ENCODE measurements at regions not wholly inside any gene's neighbourhood (a gene's known extent, or its start where the extent isn't known, plus 50 kb on each side); places are given as distances from the start of the nearest gene placed in this dataset.
A peak's percentile ranks its signal among the peaks of the same experiment; 100 is the strongest.
"Not testable (repeated sequence)": the region's sequence is repeated elsewhere in the genome, so short reads cannot be mapped to it uniquely, and the experiment has no call there.

DNA sequence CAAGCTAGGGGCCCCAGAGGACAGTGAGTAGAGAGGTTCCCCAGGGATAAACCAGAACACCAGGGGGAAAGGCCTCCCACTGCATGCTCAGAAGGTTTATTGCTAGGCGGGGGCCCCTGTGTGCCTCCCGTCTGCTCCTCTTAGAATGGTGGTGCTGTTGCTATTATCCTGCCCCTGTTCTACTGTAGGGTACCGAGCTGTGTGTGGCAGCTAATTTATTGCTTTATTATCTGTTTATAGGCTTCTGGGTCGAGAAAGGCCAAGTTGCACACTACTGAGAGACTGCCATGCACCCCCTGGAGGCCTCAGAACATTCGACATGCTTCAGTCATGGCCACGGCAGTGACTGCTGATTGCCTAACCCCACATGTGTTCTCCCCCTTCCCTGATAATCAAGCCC lies 373.6 kb downstream of the ANAPC1 start:
- Mint-ChIP-seq H3K4me1 (ENCODE audit: low read depth) (peaks cover 27% of the 10 kb centered on the region), H3K27me3 (ENCODE audit: low read depth) (peaks cover 20% of the 10 kb centered on the region)
- H3K27ac Mint-ChIP-seq; DNase-seq; H3K9me3 Mint-ChIP-seq; H3K36me3 Mint-ChIP-seq (ENCODE audit: insufficient read depth in 2 of 2); H3K4me3 Mint-ChIP-seq; ATAC-seq (replicated peaks in 1 of 2): not testable (repeated sequence)

DNA sequence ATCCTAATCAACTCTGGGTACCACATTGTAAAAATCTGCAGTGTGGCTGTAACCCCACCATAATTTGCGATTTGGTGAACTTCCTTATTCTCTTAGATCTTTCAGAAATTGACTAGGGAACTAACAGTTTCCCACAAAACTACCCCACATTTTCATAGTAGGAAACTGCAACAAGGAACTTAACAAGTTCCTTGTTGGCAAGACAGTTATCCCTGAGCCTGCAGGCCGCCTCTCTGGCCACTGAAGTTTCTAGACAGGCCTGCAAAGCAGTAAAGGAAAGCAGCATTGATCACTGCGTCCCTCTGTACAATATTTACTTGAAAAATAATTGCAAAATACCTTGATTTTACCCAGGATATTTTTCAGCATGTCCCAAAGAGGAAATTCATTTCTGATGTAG lies 372.9 kb downstream of the ANAPC1 start:
- not testable (repeated sequence) for H3K4me3 Mint-ChIP-seq; H3K27ac Mint-ChIP-seq; DNase-seq; H3K9me3 Mint-ChIP-seq; ATAC-seq (replicated peaks in 1 of 2); H3K36me3 Mint-ChIP-seq (ENCODE audit: insufficient read depth in 2 of 2)
- Mint-ChIP-seq H3K4me1 (ENCODE audit: low read depth) (peaks cover 22% of the 10 kb centered on the region), H3K27me3 (ENCODE audit: low read depth) (peaks cover 15% of the 10 kb centered on the region)

GRCh38 chr2:111512378-111512777 lies 371.6 kb downstream of the ANAPC1 start:
- H3K27ac Mint-ChIP-seq; H3K9me3 Mint-ChIP-seq; ATAC-seq (replicated peaks in 1 of 2); DNase-seq; H3K36me3 Mint-ChIP-seq (ENCODE audit: insufficient read depth in 2 of 2); H3K4me3 Mint-ChIP-seq: not testable (repeated sequence)
- peaks cover 14% of the 10 kb centered on the region for H3K27me3 Mint-ChIP-seq (ENCODE audit: low read depth)
- peaks cover 16% of the 10 kb centered on the region for H3K4me1 Mint-ChIP-seq (ENCODE audit: low read depth)

- DNase-seq; H3K4me1 Mint-ChIP-seq (ENCODE audit: low read depth); H3K4me3 Mint-ChIP-seq; H3K27ac Mint-ChIP-seq; H3K9me3 Mint-ChIP-seq; H3K27me3 Mint-ChIP-seq (ENCODE audit: low read depth); H3K36me3 Mint-ChIP-seq (ENCODE audit: insufficient read depth in 2 of 2): not testable (repeated sequence)
- peak; percentile 44 to 73 for ATAC-seq (replicated peaks in 1 of 2)
Measured at GRCh38 chr2:111514138-111514537, 369.9 kb downstream of the ANAPC1 start.

DNA sequence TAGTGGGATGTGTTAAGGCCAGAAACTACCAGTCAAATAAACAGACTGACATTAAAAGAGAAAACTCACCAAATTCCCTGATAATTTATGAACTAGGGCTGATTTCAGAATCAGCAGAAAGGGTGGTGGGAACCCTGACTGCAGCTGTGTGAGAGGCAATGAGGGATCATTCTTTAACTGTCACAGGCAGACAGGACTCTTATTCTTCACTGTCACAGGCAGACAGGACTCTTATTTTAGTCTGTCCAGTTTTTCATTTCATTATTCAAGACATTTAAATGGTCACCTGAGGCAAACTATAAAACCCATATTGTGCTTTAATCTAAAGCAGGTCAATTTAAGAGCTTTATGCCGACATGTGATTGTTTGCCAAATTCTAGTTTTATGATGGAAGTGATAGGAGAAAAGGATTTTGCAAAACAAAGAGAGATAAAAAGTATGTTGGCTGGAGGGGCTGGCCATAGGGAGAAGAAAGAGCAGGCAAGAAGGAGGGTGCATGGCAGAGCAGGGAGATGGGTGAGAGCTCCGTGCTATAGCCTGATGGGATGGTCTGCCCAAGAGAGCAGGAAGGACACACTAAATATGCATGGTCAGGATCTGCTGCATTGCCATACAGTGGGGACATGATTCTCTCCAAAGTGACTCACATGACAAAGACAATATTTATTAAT lies 366.8 kb downstream of the ANAPC1 start:
- not testable (repeated sequence) for H3K27ac Mint-ChIP-seq; H3K36me3 Mint-ChIP-seq (ENCODE audit: insufficient read depth in 2 of 2); DNase-seq; ATAC-seq (replicated peaks in 1 of 2); H3K4me3 Mint-ChIP-seq; H3K4me1 Mint-ChIP-seq (ENCODE audit: low read depth); H3K9me3 Mint-ChIP-seq
- peaks cover 38% of the 10 kb centered on the region for H3K27me3 Mint-ChIP-seq (ENCODE audit: low read depth)

DNA sequence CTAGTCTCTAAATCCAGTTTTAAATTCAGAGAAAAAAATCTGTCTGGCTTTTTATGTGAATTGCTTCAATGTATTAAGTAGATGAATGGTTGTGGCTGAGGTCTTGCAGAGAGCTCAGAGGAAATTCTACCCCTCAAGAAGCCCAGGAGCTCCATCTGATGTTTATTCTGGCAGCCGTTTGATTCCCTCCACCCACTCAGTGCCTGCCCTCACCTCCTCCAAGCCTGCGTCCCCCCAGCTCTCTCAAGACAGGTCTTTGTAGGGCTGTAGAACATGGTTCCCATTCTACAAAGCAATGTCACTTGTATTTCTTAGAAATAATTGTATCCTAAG lies 366.3 kb downstream of the ANAPC1 start:
- peaks cover 42% of the 10 kb centered on the region for H3K27me3 Mint-ChIP-seq (ENCODE audit: low read depth)
- H3K36me3 Mint-ChIP-seq (ENCODE audit: insufficient read depth in 2 of 2); ATAC-seq (replicated peaks in 1 of 2); DNase-seq; H3K9me3 Mint-ChIP-seq; H3K27ac Mint-ChIP-seq; H3K4me1 Mint-ChIP-seq (ENCODE audit: low read depth); H3K4me3 Mint-ChIP-seq: not testable (repeated sequence)

DNA sequence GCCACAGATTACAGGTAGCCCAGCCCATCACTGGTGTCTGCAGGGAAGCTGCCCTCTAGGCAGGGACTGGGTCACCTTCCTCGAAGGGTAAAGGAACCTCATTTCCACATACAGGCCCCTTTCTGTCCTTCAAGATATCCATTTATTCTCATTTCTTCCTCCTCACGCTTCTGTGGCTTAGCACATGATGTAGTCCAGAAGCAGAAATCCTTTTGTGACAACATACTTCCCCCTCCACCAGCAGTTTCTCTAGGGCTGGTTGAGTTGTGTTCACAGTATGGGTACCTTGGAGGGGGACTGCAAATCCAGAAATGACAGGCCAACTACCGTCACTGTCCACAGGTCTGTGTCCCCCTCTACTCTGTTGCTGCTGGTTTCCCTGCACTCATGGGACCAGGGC lies 364.9 kb downstream of the ANAPC1 start:
- H3K4me1 Mint-ChIP-seq (ENCODE audit: low read depth) = peaks cover 12% of the 10 kb centered on the region
- no peak overlapping the region for H3K27ac Mint-ChIP-seq
- H3K4me3 Mint-ChIP-seq = no peak overlapping the region
- ATAC-seq (replicated peaks in 1 of 2) (no peak), DNase-seq (no peak)
- peaks cover 0 to 3% of the 10 kb centered on the region in 2 donors for H3K36me3 Mint-ChIP-seq (ENCODE audit: insufficient read depth in 2 of 2)
- H3K9me3 Mint-ChIP-seq = no peaks in the 10 kb centered on the region
- H3K27me3 Mint-ChIP-seq (ENCODE audit: low read depth) = peaks cover 49% of the 10 kb centered on the region

- Mint-ChIP-seq H3K4me1 (ENCODE audit: low read depth) (peaks cover 17% of the 10 kb centered on the region), H3K27ac (no peak overlapping the region), H3K36me3 (ENCODE audit: insufficient read depth in 2 of 2) (peaks cover 0 to 3% of the 10 kb centered on the region in 2 donors), H3K9me3 (no peaks in the 10 kb centered on the region), H3K4me3 (no peak overlapping the region), H3K27me3 (ENCODE audit: low read depth) (peaks cover 52% of the 10 kb centered on the region)
- DNase-seq (no peak), ATAC-seq (replicated peaks in 1 of 2) (no peak)
Measured at GRCh38 chr2:111522231-111522768, 361.7 kb downstream of the ANAPC1 start.

DNA sequence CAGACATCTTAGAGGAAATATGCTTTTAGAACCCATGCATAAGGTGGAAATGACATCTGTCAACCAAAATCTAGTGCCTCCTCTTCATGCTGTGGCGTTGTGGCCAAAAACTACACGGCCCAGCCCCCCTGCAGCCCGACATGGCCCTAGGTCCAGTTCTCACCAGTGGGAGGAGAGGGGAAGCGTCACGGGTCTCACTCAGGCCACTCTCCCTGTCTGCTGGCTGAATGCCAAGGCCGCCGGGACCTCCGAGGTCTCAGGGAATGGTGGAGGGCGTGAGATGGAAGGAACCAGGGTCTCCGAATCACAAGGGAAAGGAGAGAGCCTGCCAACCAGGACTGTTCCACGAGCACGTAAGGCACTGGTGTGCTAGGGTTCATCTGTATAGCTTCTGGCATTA lies 361.0 kb downstream of the ANAPC1 start:
- H3K27ac Mint-ChIP-seq = no peak overlapping the region
- DNase-seq (no peak), ATAC-seq (replicated peaks in 1 of 2) (no peak)
- no peaks in the 10 kb centered on the region for H3K9me3 Mint-ChIP-seq
- peaks cover 19% of the 10 kb centered on the region for H3K4me1 Mint-ChIP-seq (ENCODE audit: low read depth)
- no peak overlapping the region for H3K4me3 Mint-ChIP-seq
- H3K27me3 Mint-ChIP-seq (ENCODE audit: low read depth) = peaks cover 55% of the 10 kb centered on the region
- peaks cover 0 to 3% of the 10 kb centered on the region in 2 donors for H3K36me3 Mint-ChIP-seq (ENCODE audit: insufficient read depth in 2 of 2)

GRCh38 chr2:111525026-111525425 lies 359.0 kb downstream of the ANAPC1 start:
- H3K4me1 Mint-ChIP-seq (ENCODE audit: low read depth) = peaks cover 23% of the 10 kb centered on the region
- H3K36me3 Mint-ChIP-seq (ENCODE audit: insufficient read depth in 2 of 2) = not testable (repeated sequence)
- peak; percentile 39 to 51 for ATAC-seq (replicated peaks in 1 of 2)

GRCh38 chr2:111526041-111526639 lies 357.9 kb downstream of the ANAPC1 start:
- H3K27me3 Mint-ChIP-seq (ENCODE audit: low read depth) = peaks cover 37% of the 10 kb centered on the region
- not testable (repeated sequence) for H3K4me3 Mint-ChIP-seq; H3K27ac Mint-ChIP-seq; H3K36me3 Mint-ChIP-seq (ENCODE audit: insufficient read depth in 2 of 2); ATAC-seq (replicated peaks in 1 of 2); DNase-seq; H3K9me3 Mint-ChIP-seq
- peaks cover 23% of the 10 kb centered on the region for H3K4me1 Mint-ChIP-seq (ENCODE audit: low read depth)

More at GRCh38 chr2:111525026-111525425, 359.0 kb downstream of the ANAPC1 start:
- H3K9me3 Mint-ChIP-seq, DNase-seq, H3K4me3 Mint-ChIP-seq, H3K27ac Mint-ChIP-seq: not testable (repeated sequence)
- H3K27me3 Mint-ChIP-seq (ENCODE audit: low read depth) = peaks cover 48% of the 10 kb centered on the region

- H3K27ac Mint-ChIP-seq; DNase-seq; H3K36me3 Mint-ChIP-seq (ENCODE audit: insufficient read depth in 2 of 2); H3K9me3 Mint-ChIP-seq: not testable (repeated sequence)
- ATAC-seq (replicated peaks in 1 of 2) = peak; percentile 78 to 83
- peak overlapping the region in 1 of 2 donors; percentile 71 for H3K4me3 Mint-ChIP-seq
- peaks cover 24% of the 10 kb centered on the region for H3K4me1 Mint-ChIP-seq (ENCODE audit: low read depth)
- peaks cover 21% of the 10 kb centered on the region for H3K27me3 Mint-ChIP-seq (ENCODE audit: low read depth)
Measured at GRCh38 chr2:111527707-111528400, 356.1 kb downstream of the ANAPC1 start.

DNA sequence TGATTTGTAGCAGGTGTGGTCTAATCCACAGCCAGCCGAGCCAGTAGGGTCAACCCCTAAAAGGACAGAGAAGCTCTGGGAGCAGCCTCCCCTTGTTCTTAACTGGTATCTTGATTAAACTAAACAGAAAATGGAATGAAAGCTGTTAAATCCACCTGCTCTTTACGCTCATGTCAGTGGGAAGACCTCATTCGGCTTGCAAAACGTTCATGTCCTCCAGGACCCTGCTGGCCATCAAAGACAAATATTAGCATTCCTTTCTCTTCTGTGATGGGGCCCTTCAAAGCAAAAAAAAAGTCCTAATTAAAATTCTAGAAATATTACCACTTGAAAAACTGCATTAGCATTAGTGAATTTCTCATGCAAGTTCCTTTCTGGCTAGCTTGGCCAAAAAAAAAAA lies 355.0 kb downstream of the ANAPC1 start:
- H3K27ac Mint-ChIP-seq; H3K9me3 Mint-ChIP-seq; H3K27me3 Mint-ChIP-seq (ENCODE audit: low read depth); ATAC-seq (replicated peaks in 1 of 2); H3K36me3 Mint-ChIP-seq (ENCODE audit: insufficient read depth in 2 of 2); DNase-seq; H3K4me3 Mint-ChIP-seq: not testable (repeated sequence)
- peaks cover 24% of the 10 kb centered on the region for H3K4me1 Mint-ChIP-seq (ENCODE audit: low read depth)

All from activated T-cell treated with anti-CD3 and anti-CD28 coated beads, Interleukin-2, amount 50 U/mL, for 72 hours (primary cell).